Astrocyte (in vitro differentiated cells and primary cell): ENCODE measurements at regions not wholly inside any gene's neighbourhood (a gene's known extent, or its start where the extent isn't known, plus 50 kb on each side); places are given as distances from the start of the nearest gene placed in this dataset.

Experiments
- DNase-seq: peaks from one replicate; pipeline ENCODE4 v3.0.0-alpha.2; 2010; ENCODE audit warnings: low read depth
- FAIRE-seq: peaks from 2 replicates; lab custom pipeline; 2011; peaks lifted over from hg19 to GRCh38; lab: Jason Lieb, UNC
- H2AFZ ChIP-seq: 2 replicates; pipeline ENCODE4 v1.6.0; 2012; ENCODE audit warnings: low read depth, low read length, inconsistent platforms
- H3K27ac ChIP-seq: 2 replicates; pipeline ENCODE4 v1.5.1; 2011; ENCODE audit warnings: low read depth, low read length, inconsistent platforms
- H3K27me3 ChIP-seq: 2 replicates; pipeline ENCODE4 v1.6.0; 2011; ENCODE audit warnings: low read length, inconsistent platforms; ENCODE audit not compliant: insufficient read depth
- H3K36me3 ChIP-seq: 2 replicates; pipeline ENCODE4 v1.5.1; 2011; ENCODE audit warnings: low read length, inconsistent platforms; ENCODE audit not compliant: insufficient read depth
- H3K4me1 ChIP-seq: 2 replicates; pipeline ENCODE4 v1.5.1; 2011; ENCODE audit warnings: low read length, inconsistent platforms; ENCODE audit not compliant: insufficient read depth
- H3K4me2 ChIP-seq: 2 replicates; pipeline ENCODE4 v1.6.0; 2012; ENCODE audit warnings: low read length, inconsistent platforms
- H3K4me3 ChIP-seq: 2 replicates; pipeline ENCODE4 v1.5.1; 2011; ENCODE audit warnings: low read depth, mild to moderate bottlenecking, low read length, inconsistent platforms; ENCODE audit not compliant: insufficient read depth
- H3K79me2 ChIP-seq: 2 replicates; pipeline ENCODE4 v1.6.0; 2012; ENCODE audit warnings: mild to moderate bottlenecking, low read length, inconsistent platforms; ENCODE audit not compliant: insufficient read depth
- H3K9ac ChIP-seq: 2 replicates; pipeline ENCODE4 v1.6.0; 2012; ENCODE audit warnings: mild to moderate bottlenecking, low read length, inconsistent platforms
- H3K9me3 ChIP-seq: 2 replicates; pipeline ENCODE4 v1.5.1; 2012; ENCODE audit warnings: low read depth, mild to moderate bottlenecking, low read length, inconsistent platforms; ENCODE audit not compliant: insufficient read depth
- H4K20me1 ChIP-seq: 2 replicates; pipeline ENCODE4 v1.6.0; 2012; ENCODE audit warnings: low read length, inconsistent platforms; ENCODE audit not compliant: insufficient read depth
- H3K27ac Mint-ChIP-seq: one replicate; pipeline ENCODE4 v1.8.0; 2021; ENCODE audit warnings: mild to moderate bottlenecking, mixed read lengths; ENCODE audit not compliant: unreplicated experiment
- H3K27me3 Mint-ChIP-seq: one replicate; pipeline ENCODE4 v1.8.0; 2021; ENCODE audit warnings: low read depth, mixed read lengths; ENCODE audit not compliant: unreplicated experiment
- H3K36me3 Mint-ChIP-seq: one replicate; pipeline ENCODE4 v1.8.0; 2021; ENCODE audit warnings: low read depth, mixed read lengths; ENCODE audit not compliant: unreplicated experiment
- H3K4me1 Mint-ChIP-seq: one replicate; pipeline ENCODE4 v1.8.0; 2021; ENCODE audit warnings: low read depth, mixed read lengths; ENCODE audit not compliant: unreplicated experiment
- H3K4me3 Mint-ChIP-seq: one replicate; pipeline ENCODE4 v1.8.0; 2021; ENCODE audit warnings: mild to moderate bottlenecking, moderate library complexity, mixed read lengths; ENCODE audit not compliant: unreplicated experiment
- H3K9me3 Mint-ChIP-seq: one replicate; pipeline ENCODE4 v1.8.0; 2021; ENCODE audit warnings: mild to moderate bottlenecking, mixed read lengths; ENCODE audit not compliant: unreplicated experiment
- CTCF ChIP-seq: IDR thresholded peaks from 2 replicates; pipeline ENCODE4 v1.5.1; 2011; ENCODE audit warnings: low read depth, mild to moderate bottlenecking, inconsistent platforms, low read length, moderate library complexity; ENCODE audit not compliant: insufficient read depth
- EZH2 ChIP-seq: IDR thresholded peaks from 2 replicates; pipeline ENCODE4 v1.6.1; 2012; ENCODE audit warnings: mild to moderate bottlenecking, low read length, inconsistent platforms; ENCODE audit not compliant: insufficient read depth

DNA sequence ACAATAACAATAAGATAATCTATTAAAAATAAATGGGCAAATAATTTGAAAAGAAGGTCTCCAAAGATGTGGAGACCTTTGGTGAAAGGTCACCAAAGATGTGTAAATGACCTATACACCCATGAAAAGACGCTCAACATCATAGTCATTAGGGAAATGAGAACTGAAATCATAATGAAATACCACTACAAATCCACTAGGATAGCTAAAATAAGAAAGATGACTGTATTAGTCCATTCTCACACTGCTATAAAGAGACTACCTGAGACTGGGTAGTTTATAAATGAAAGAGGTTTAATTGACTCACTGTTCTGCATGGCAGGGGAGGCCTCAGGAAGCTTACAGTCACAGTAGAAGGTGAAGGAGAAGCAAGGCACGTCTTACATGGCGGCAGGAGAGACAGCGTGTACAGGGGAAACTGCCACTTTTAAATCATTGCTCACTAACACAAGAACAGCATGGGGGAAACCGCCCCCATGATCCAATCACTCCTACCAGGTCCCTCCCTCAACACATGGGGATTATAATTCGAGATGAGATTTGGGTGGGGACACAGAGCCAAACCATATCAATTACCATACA, 339.6 kb downstream of the ENC1 start:
- Histone ChIP-seq H3K27me3 (no peaks in the 10 kb centered on the region), H3K9ac (no peak overlapping the region), H3K27ac (no peak overlapping the region), H3K4me1 (peaks cover 3% of the 10 kb centered on the region), H3K79me2 (no peaks in the 10 kb centered on the region), H2AFZ (no peak overlapping the region), H3K9me3 (no peaks in the 10 kb centered on the region), H3K4me3 (no peak overlapping the region), H3K4me2 (no peak overlapping the region), H3K36me3 (no peaks in the 10 kb centered on the region), H4K20me1 (no peaks in the 10 kb centered on the region)
- H3K4me3 Mint-ChIP-seq, result no peak overlapping the region
- no peak for FAIRE-seq
- no peaks in the 10 kb centered on the region for H3K36me3 Mint-ChIP-seq
- no peak overlapping the region for H3K27ac Mint-ChIP-seq
- no peaks in the 10 kb centered on the region for H3K27me3 Mint-ChIP-seq
- TF ChIP-seq CTCF, result no peak
- no peak for TF ChIP-seq EZH2
- H3K4me1 Mint-ChIP-seq, result peaks cover 4% of the 10 kb centered on the region
- peaks cover 3% of the 10 kb centered on the region for H3K9me3 Mint-ChIP-seq
- DNase-seq, result no peak

DNA sequence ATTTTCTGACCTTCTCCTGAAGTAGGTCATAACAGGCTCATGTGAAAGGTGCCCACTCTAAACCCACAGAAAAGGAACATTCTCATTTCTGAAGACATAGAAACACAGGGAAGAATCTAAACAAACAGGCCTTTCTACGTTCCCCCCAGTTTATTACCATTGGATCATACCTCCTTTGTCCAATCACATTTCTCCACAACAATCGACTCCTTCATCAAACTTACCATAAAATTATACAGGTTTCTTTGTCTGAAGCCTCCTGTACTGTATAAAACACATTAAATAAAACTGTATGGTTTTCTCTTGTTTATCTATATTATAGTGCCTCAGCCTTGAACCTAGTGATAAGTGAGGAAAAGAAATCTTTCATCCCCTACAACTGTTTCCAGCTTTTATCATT, 340.7 kb downstream of the ENC1 start:
- no peak overlapping the region for H3K9ac ChIP-seq
- no peak overlapping the region for H3K4me3 Mint-ChIP-seq

More for the DNA sequence above, 340.7 kb downstream of the ENC1 start:
- H3K9me3 ChIP-seq, result no peaks in the 10 kb centered on the region
- H3K79me2 ChIP-seq, result no peaks in the 10 kb centered on the region
- H2AFZ ChIP-seq, result no peak overlapping the region
- H3K27me3 ChIP-seq, result no peaks in the 10 kb centered on the region
- peaks cover 3% of the 10 kb centered on the region for H3K4me1 Mint-ChIP-seq
- no peaks in the 10 kb centered on the region for H3K27me3 Mint-ChIP-seq
- no peak overlapping the region for H3K4me2 ChIP-seq
- peaks cover 3% of the 10 kb centered on the region for H3K4me1 ChIP-seq
- peaks cover 3% of the 10 kb centered on the region for H3K9me3 Mint-ChIP-seq
- no peaks in the 10 kb centered on the region for H3K36me3 Mint-ChIP-seq
- H3K27ac Mint-ChIP-seq, result no peak overlapping the region
- TF ChIP-seq EZH2 (no peak), CTCF (no peak)
- no peak overlapping the region for H3K4me3 ChIP-seq
- no peak for FAIRE-seq
- no peaks in the 10 kb centered on the region for H4K20me1 ChIP-seq
- H3K36me3 ChIP-seq, result no peaks in the 10 kb centered on the region
- no peak for DNase-seq
- no peak overlapping the region for H3K27ac ChIP-seq
